Liver (tissue), 8 donors: ENCODE measurements at regions not wholly inside any gene's neighbourhood (a gene's known extent, or its start where the extent isn't known, plus 50 kb on each side); places are given as distances from the start of the nearest gene placed in this dataset.

ENCODE experiments used
- DNase-seq: peaks from one replicate; pipeline ENCODE4 v3.0.0-alpha.2; 2017; ENCODE audit warnings: low spot score
- H3K27ac ChIP-seq, 2 donors: one replicate each; pipeline ENCODE4 v1.7.0; 2013; ENCODE audit warnings: inconsistent platforms in 2 of 2, low read length in 2 of 2, control low read depth in 1 of 2, low read depth in 1 of 2, mild to moderate bottlenecking in 1 of 2
- H3K27me3 ChIP-seq, 4 donors: one replicate each; pipeline versions ENCODE4 v1.6.1 to v1.7.0; 2013; ENCODE audit warnings: low read length in 3 of 4, inconsistent platforms in 1 of 4, mild to moderate bottlenecking in 1 of 4, moderate library complexity in 1 of 4; ENCODE audit not compliant: control insufficient read depth in 4 of 4, insufficient read depth in 4 of 4
- H3K36me3 ChIP-seq, 4 donors: one replicate each; pipeline versions ENCODE4 v1.6.1 to v1.7.0; 2013; ENCODE audit warnings: low read length in 3 of 4, mild to moderate bottlenecking in 3 of 4, low read depth in 1 of 4, moderate library complexity in 1 of 4; ENCODE audit not compliant: control insufficient read depth in 4 of 4, insufficient read depth in 3 of 4
- H3K4me1 ChIP-seq, 4 donors: one replicate each; pipeline versions ENCODE4 v1.6.1 to v1.7.0; 2013; ENCODE audit warnings: low read length in 3 of 4, mild to moderate bottlenecking in 3 of 4, moderate library complexity in 1 of 4; ENCODE audit not compliant: control insufficient read depth in 4 of 4, insufficient read depth in 4 of 4
- H3K4me3 ChIP-seq, 3 donors: one replicate each; pipeline versions ENCODE4 v1.6.1 to v1.7.0; 2013; ENCODE audit warnings: low read length in 3 of 3, control low read depth in 1 of 3, low read depth in 1 of 3, mild to moderate bottlenecking in 1 of 3
- H3K9ac ChIP-seq, 2 donors: one replicate each; pipeline ENCODE4 v1.7.0; 2013; ENCODE audit warnings: low read length in 2 of 2, mild to moderate bottlenecking in 2 of 2, moderate library complexity in 2 of 2, control low read depth in 1 of 2, low read depth in 1 of 2
- H3K9me3 ChIP-seq, 4 donors: one replicate each; pipeline versions ENCODE4 v1.6.1 to v1.7.0; 2013; ENCODE audit warnings: low read length in 3 of 4; ENCODE audit not compliant: control insufficient read depth in 4 of 4
- ATF3 ChIP-seq: IDR thresholded peaks from 2 replicates; pipeline ENCODE4 v1.6.1; 2016; ENCODE audit warnings: antibody characterized with exemption
- CTCF ChIP-seq: fragments of 150-350 bp; IDR thresholded peaks from 2 replicates; pipeline ENCODE4 v1.5.1; 2017; ENCODE audit warnings: improper control_type of control experiment, low read depth, low read length; ENCODE audit not compliant: missing input control
- EGR1 ChIP-seq, 2 donors: IDR thresholded peaks; 2 replicates each; pipeline ENCODE4 v1.6.1; 2016 to 2018; ENCODE audit warnings: antibody characterized with exemption in 2 of 2, low read depth in 2 of 2
- FOXA1 ChIP-seq: IDR thresholded peaks from 2 replicates; pipeline ENCODE4 v1.6.1; 2016; ENCODE audit warnings: antibody characterized with exemption
- FOXA2 ChIP-seq: IDR thresholded peaks from 2 replicates; pipeline ENCODE4 v1.6.1; 2016; ENCODE audit warnings: antibody characterized with exemption
- GABPA ChIP-seq, 2 donors: IDR thresholded peaks in 1 of 2; conservative IDR thresholded peaks in 1 of 2; 2 replicates each; pipeline ENCODE4 v1.6.1; 2016; ENCODE audit warnings: antibody characterized with exemption in 2 of 2, mild to moderate bottlenecking in 1 of 2, moderate library complexity in 1 of 2
- HNF4A ChIP-seq, 2 donors: conservative IDR thresholded peaks; 2 replicates each; pipeline ENCODE4 v1.6.1; 2016; ENCODE audit warnings: antibody characterized with exemption in 2 of 2, mild to moderate bottlenecking in 2 of 2
- HNF4G ChIP-seq: IDR thresholded peaks from 2 replicates; pipeline ENCODE4 v1.6.1; 2016; ENCODE audit warnings: antibody characterized with exemption
- JUND ChIP-seq, 2 donors: IDR thresholded peaks; 2 replicates each; pipeline ENCODE4 v1.6.1; 2016; ENCODE audit warnings: antibody characterized with exemption in 2 of 2
- MAX ChIP-seq: IDR thresholded peaks from 2 replicates; pipeline ENCODE4 v1.6.1; 2016; ENCODE audit warnings: antibody characterized with exemption
- NR2F2 ChIP-seq: IDR thresholded peaks from 2 replicates; pipeline ENCODE4 v1.6.1; 2016; ENCODE audit warnings: antibody characterized with exemption
- RAD21 ChIP-seq, 2 donors: IDR thresholded peaks; 2 replicates each; pipeline ENCODE4 v1.6.1; 2016; ENCODE audit warnings: antibody characterized with exemption in 2 of 2, mild to moderate bottlenecking in 2 of 2
- RXRA ChIP-seq, 2 donors: IDR thresholded peaks; 2 replicates each; pipeline ENCODE4 v1.6.1; 2017 to 2018; ENCODE audit warnings: antibody characterized with exemption in 2 of 2, mild to moderate bottlenecking in 1 of 2
- SP1 ChIP-seq: IDR thresholded peaks from 2 replicates; pipeline ENCODE4 v1.6.1; 2018; ENCODE audit warnings: antibody characterized with exemption, mild to moderate bottlenecking
- TAF1 ChIP-seq: conservative IDR thresholded peaks from 2 replicates; pipeline ENCODE4 v1.6.1; 2016; ENCODE audit warnings: antibody characterized with exemption, mild to moderate bottlenecking
- YY1 ChIP-seq: IDR thresholded peaks from 2 replicates; pipeline ENCODE4 v1.6.1; 2016; ENCODE audit warnings: antibody characterized with exemption, mild to moderate bottlenecking
- ZBTB33 ChIP-seq: IDR thresholded peaks from 2 replicates; pipeline ENCODE4 v1.6.1; 2016; ENCODE audit warnings: antibody characterized with exemption
- WGBS: extraction: QIAGEN DNeasy Blood & Tissue Kit; methylation state at CpG from one replicate; pipeline ENCODE4 v1.1.7; 2013; 5-methylcytosine and 5-hydroxymethylcytosine counted together
- TF ChIP-seq, protein P1 (sequence below): IDR thresholded peaks from 2 replicates; pipeline ENCODE4 v1.6.1; 2016; ENCODE audit warnings: antibody characterized with exemption, mild to moderate bottlenecking
- donor health status: healthy.
- donor health status: healthy.
- donor health status: healthy.
- donor health status: healthy.
- donor health status: healthy.

- Histone ChIP-seq H3K4me3 (no peak overlapping the region), H3K9me3 (no peaks in the 10 kb centered on the region), H3K9ac (no peak overlapping the region), H3K36me3 (no peaks in the 10 kb centered on the region), H3K27me3 (no peaks in the 10 kb centered on the region), H3K27ac (no peak overlapping the region), H3K4me1 (no peaks in the 10 kb centered on the region)
- TF ChIP-seq EGR1 (IDR thresholded peaks at IDR 0.05; ENCODE audit: low read depth in 2 of 2) (no peak), HNF4A (conservative IDR thresholded peaks at IDR 0.05) (no peak), GABPA (IDR thresholded peaks at IDR 0.05 in 1 of 2, conservative IDR thresholded peaks at IDR 0.05 in 1 of 2) (no peak), FOXA2 (no peak), SP1 (no peak), JUND (IDR thresholded peaks at IDR 0.05) (no peak), FOXA1 (no peak), ZBTB33 (no peak), TAF1 (no peak), HNF4G (no peak), NR2F2 (no peak), MAX (no peak), RXRA (IDR thresholded peaks at IDR 0.05) (no peak), CTCF (no peak), RAD21 (IDR thresholded peaks at IDR 0.05) (no peak), ATF3 (no peak), YY1 (no peak)
- TF ChIP-seq, protein P1, sequence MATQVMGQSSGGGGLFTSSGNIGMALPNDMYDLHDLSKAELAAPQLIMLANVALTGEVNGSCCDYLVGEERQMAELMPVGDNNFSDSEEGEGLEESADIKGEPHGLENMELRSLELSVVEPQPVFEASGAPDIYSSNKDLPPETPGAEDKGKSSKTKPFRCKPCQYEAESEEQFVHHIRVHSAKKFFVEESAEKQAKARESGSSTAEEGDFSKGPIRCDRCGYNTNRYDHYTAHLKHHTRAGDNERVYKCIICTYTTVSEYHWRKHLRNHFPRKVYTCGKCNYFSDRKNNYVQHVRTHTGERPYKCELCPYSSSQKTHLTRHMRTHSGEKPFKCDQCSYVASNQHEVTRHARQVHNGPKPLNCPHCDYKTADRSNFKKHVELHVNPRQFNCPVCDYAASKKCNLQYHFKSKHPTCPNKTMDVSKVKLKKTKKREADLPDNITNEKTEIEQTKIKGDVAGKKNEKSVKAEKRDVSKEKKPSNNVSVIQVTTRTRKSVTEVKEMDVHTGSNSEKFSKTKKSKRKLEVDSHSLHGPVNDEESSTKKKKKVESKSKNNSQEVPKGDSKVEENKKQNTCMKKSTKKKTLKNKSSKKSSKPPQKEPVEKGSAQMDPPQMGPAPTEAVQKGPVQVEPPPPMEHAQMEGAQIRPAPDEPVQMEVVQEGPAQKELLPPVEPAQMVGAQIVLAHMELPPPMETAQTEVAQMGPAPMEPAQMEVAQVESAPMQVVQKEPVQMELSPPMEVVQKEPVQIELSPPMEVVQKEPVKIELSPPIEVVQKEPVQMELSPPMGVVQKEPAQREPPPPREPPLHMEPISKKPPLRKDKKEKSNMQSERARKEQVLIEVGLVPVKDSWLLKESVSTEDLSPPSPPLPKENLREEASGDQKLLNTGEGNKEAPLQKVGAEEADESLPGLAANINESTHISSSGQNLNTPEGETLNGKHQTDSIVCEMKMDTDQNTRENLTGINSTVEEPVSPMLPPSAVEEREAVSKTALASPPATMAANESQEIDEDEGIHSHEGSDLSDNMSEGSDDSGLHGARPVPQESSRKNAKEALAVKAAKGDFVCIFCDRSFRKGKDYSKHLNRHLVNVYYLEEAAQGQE = no peak
- DNase-seq = peak; percentile 27
- 81% methylated on average over 8 of the region's 8 CpGs for WGBS
These were observed 165.7 kb upstream of the RTL1 start for GRCh38 chr14:101069228-101069549.
